ENCODE measurements at regions not wholly inside any gene's neighbourhood (a gene's known extent, or its start where the extent isn't known, plus 50 kb on each side); places are given as distances from the start of the nearest gene placed in this dataset.

DNA sequence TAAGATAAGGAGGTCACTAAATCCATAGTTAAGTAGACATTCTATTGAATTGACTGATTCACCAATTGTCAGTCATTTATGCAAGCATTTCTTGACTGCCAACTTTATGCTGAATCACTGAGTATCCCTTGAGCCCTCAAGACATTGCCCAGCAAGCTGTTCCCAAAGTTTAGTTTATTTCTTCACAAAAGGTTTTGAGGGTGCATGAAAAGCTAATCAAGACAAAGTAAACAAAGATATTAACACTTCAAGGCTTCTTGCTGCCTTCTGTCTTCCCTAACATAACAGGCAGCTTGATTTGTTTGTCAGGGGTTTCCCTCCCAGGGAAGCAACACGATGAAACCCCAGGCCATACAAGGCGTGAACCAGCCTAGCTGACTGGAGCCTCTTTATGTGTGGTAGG lies 374.4 kb downstream of the SPRY2 start:
- no peak overlapping the region for H3K4me3 Mint-ChIP-seq
- peaks cover 21% of the 10 kb centered on the region for H3K36me3 Mint-ChIP-seq (ENCODE audit: low read depth)
- Histone ChIP-seq H3K36me3 (ENCODE audit: insufficient read depth) (no peaks in the 10 kb centered on the region), H4K20me1 (replicated peaks; ENCODE audit: insufficient read depth) (no peaks in the 10 kb centered on the region), H3K4me2 (no peak overlapping the region), H3K4me1 (ENCODE audit: insufficient read depth) (peaks cover 8% of the 10 kb centered on the region; the same call in 1 of the 2 replicates), H3K27ac (ENCODE audit: low read depth) (no peak overlapping the region), H3K9me2 (ENCODE audit: insufficient read depth) (no peaks in the 10 kb centered on the region), H3K79me2 (replicated peaks; ENCODE audit: insufficient read depth) (no peaks in the 10 kb centered on the region), H2AFZ (no peak overlapping the region), H3K27me3 (ENCODE audit: insufficient read depth) (no peaks in the 10 kb centered on the region; the same call in 1 of the 2 replicates), H3K4me3 (no peak overlapping the region), H3F3A (replicated peaks; ENCODE audit: low read depth) (no peaks in the 10 kb centered on the region)
- ATAC-seq (peak; percentile 99), DNase-seq (ENCODE audit: low spot score) (peak; percentile 71)
- peaks cover 21% of the 10 kb centered on the region; the same call in 2 of the 3 replicates for H3K9me3 Mint-ChIP-seq
- H3K27ac Mint-ChIP-seq = peak overlapping the region; percentile 50; the same call in 1 of the 2 replicates
- H3K4me1 Mint-ChIP-seq = peaks cover 13% of the 10 kb centered on the region
- H3K27me3 Mint-ChIP-seq (ENCODE audit: insufficient read depth, low read depth, poor library complexity) = no peaks in the 10 kb centered on the region
- TF ChIP-seq NANOG (IDR thresholded peaks at IDR 0.05; ENCODE audit: borderline replicate concordance) (peak; percentile 53; the same call in 1 of the 2 replicates), CREB1 (CRISPR knock-in tag; IDR thresholded peaks at IDR 0.05; ENCODE audit: low read depth) (no peak; the same call in 1 of the 2 replicates), JUNB (IDR thresholded peaks at IDR 0.05; ENCODE audit: unreplicated experiment) (no peak)
- TF ChIP-seq, protein P1, sequence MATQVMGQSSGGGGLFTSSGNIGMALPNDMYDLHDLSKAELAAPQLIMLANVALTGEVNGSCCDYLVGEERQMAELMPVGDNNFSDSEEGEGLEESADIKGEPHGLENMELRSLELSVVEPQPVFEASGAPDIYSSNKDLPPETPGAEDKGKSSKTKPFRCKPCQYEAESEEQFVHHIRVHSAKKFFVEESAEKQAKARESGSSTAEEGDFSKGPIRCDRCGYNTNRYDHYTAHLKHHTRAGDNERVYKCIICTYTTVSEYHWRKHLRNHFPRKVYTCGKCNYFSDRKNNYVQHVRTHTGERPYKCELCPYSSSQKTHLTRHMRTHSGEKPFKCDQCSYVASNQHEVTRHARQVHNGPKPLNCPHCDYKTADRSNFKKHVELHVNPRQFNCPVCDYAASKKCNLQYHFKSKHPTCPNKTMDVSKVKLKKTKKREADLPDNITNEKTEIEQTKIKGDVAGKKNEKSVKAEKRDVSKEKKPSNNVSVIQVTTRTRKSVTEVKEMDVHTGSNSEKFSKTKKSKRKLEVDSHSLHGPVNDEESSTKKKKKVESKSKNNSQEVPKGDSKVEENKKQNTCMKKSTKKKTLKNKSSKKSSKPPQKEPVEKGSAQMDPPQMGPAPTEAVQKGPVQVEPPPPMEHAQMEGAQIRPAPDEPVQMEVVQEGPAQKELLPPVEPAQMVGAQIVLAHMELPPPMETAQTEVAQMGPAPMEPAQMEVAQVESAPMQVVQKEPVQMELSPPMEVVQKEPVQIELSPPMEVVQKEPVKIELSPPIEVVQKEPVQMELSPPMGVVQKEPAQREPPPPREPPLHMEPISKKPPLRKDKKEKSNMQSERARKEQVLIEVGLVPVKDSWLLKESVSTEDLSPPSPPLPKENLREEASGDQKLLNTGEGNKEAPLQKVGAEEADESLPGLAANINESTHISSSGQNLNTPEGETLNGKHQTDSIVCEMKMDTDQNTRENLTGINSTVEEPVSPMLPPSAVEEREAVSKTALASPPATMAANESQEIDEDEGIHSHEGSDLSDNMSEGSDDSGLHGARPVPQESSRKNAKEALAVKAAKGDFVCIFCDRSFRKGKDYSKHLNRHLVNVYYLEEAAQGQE (IDR thresholded peaks at IDR 0.05; ENCODE audit: unreplicated experiment) = no peak

DNA sequence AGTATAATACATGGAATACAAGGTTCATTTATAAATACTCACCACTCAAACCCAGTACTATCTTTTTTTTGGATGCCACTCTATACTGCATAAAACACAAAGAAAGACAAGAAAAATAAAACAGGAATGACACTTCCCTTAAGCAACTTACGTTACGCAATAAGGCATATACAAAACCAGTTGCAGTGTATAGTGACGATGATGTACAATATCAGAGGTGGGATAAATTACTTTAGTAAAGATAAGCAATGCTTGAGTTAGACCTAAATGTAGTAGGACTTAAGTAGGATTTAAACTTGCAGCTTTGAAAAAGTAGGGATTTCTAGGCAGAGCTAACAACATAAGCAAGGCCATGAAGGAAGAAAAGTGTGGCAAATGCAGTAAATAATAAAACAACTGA lies 374.9 kb downstream of the SPRY2 start:
- TF ChIP-seq, protein P2, sequence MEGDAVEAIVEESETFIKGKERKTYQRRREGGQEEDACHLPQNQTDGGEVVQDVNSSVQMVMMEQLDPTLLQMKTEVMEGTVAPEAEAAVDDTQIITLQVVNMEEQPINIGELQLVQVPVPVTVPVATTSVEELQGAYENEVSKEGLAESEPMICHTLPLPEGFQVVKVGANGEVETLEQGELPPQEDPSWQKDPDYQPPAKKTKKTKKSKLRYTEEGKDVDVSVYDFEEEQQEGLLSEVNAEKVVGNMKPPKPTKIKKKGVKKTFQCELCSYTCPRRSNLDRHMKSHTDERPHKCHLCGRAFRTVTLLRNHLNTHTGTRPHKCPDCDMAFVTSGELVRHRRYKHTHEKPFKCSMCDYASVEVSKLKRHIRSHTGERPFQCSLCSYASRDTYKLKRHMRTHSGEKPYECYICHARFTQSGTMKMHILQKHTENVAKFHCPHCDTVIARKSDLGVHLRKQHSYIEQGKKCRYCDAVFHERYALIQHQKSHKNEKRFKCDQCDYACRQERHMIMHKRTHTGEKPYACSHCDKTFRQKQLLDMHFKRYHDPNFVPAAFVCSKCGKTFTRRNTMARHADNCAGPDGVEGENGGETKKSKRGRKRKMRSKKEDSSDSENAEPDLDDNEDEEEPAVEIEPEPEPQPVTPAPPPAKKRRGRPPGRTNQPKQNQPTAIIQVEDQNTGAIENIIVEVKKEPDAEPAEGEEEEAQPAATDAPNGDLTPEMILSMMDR (conservative IDR thresholded peaks at IDR 0.05; ENCODE audit: low read depth in 2 of 2) = no peak
- TF ChIP-seq EZH2phosphoT487 (IDR thresholded peaks at IDR 0.05; ENCODE audit: unreplicated experiment) (no peak), EZH2 (IDR thresholded peaks at IDR 0.05; ENCODE audit: low read depth, unreplicated experiment) (no peak), POLR2AphosphoS5 (IDR thresholded peaks at IDR 0.05; ENCODE audit: low read depth) (no peak), CREB1 (CRISPR knock-in tag; IDR thresholded peaks at IDR 0.05; ENCODE audit: low read depth) (no peak), JUNB (IDR thresholded peaks at IDR 0.05; ENCODE audit: unreplicated experiment) (no peak), NANOG (IDR thresholded peaks at IDR 0.05; ENCODE audit: borderline replicate concordance) (no peak), STAT1 (IDR thresholded peaks at IDR 0.05; ENCODE audit: unreplicated experiment) (no peak), ZNF114 (CRISPR knock-in tag; IDR thresholded peaks at IDR 0.05) (no peak)
- TF ChIP-seq, protein P1 (IDR thresholded peaks at IDR 0.05; ENCODE audit: unreplicated experiment) = no peak
- TF ChIP-seq, protein P3, sequence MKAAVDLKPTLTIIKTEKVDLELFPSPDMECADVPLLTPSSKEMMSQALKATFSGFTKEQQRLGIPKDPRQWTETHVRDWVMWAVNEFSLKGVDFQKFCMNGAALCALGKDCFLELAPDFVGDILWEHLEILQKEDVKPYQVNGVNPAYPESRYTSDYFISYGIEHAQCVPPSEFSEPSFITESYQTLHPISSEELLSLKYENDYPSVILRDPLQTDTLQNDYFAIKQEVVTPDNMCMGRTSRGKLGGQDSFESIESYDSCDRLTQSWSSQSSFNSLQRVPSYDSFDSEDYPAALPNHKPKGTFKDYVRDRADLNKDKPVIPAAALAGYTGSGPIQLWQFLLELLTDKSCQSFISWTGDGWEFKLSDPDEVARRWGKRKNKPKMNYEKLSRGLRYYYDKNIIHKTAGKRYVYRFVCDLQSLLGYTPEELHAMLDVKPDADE (IDR thresholded peaks at IDR 0.05) = no peak
- peaks cover 21% of the 10 kb centered on the region; the same call in 2 of the 3 replicates for H3K9me3 Mint-ChIP-seq
- H3F3A ChIP-seq (replicated peaks; ENCODE audit: low read depth) = no peaks in the 10 kb centered on the region
- H3K27ac Mint-ChIP-seq = peak overlapping the region; percentile 50; the same call in 1 of the 2 replicates
- ATAC-seq = no peak
- H3K79me2 ChIP-seq (replicated peaks; ENCODE audit: insufficient read depth) = no peaks in the 10 kb centered on the region
- no peak for DNase-seq (ENCODE audit: low spot score)
- H3K36me3 ChIP-seq (ENCODE audit: insufficient read depth) = no peaks in the 10 kb centered on the region
- no peaks in the 10 kb centered on the region for H4K20me1 ChIP-seq (replicated peaks; ENCODE audit: insufficient read depth)
- H3K4me3 Mint-ChIP-seq = no peak overlapping the region
- H3K36me3 Mint-ChIP-seq (ENCODE audit: low read depth) = peaks cover 21% of the 10 kb centered on the region
- peaks cover 13% of the 10 kb centered on the region for H3K4me1 Mint-ChIP-seq
- H3K9me2 ChIP-seq (ENCODE audit: insufficient read depth) = no peaks in the 10 kb centered on the region
- H3K27me3 Mint-ChIP-seq (ENCODE audit: insufficient read depth, low read depth, poor library complexity) = no peaks in the 10 kb centered on the region
- no peaks in the 10 kb centered on the region; the same call in 1 of the 2 replicates for H3K27me3 ChIP-seq (ENCODE audit: insufficient read depth)
- H3K4me3 ChIP-seq = no peak overlapping the region
- peak overlapping the region; percentile 4; the same call in 1 of the 2 replicates for H3K4me2 ChIP-seq
- H3K4me1 ChIP-seq (ENCODE audit: insufficient read depth) = peaks cover 8% of the 10 kb centered on the region; the same call in 1 of the 2 replicates
- H2AFZ ChIP-seq = no peak overlapping the region
- peak overlapping the region; percentile 28; the same call in 1 of the 2 replicates for H3K27ac ChIP-seq (ENCODE audit: low read depth)

Data from GM23338 (cell line).